ENCODE measurements at regions not wholly inside any gene's neighbourhood (a gene's known extent, or its start where the extent isn't known, plus 50 kb on each side); places are given as distances from the start of the nearest gene placed in this dataset.

DNA sequence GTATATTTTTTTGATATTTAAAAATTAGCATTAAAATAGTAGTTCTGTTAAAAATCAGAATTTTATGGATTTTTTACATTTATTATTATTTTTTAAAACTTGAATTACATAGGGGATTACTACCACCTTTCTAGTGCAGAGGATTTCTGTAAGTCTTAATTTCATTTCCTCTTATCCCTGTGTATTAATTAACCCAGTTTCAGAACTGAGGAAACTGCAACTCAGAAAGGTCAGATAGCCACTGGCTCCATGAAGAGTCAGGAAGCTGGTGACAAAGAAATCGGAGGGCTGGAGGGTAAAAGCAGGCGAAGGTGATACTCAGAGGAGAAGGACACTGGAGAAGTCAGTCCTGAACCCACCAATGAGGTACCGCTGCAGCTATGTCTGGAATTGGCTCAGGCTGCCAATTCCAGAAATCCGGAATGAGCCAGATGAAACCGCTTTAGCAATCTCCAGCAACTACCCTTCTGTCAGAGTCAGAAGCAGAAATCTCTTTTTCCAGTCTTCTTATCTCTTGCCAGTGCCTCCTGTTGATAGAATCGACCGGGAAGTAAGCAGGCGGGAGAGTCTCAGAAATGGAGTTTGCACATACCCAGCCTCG, 308.5 kb downstream of the SV2B start:
- H3K27ac ChIP-seq, result no peak overlapping the region
- ATAC-seq, result peak; percentile 69
- TF ChIP-seq, protein P1, sequence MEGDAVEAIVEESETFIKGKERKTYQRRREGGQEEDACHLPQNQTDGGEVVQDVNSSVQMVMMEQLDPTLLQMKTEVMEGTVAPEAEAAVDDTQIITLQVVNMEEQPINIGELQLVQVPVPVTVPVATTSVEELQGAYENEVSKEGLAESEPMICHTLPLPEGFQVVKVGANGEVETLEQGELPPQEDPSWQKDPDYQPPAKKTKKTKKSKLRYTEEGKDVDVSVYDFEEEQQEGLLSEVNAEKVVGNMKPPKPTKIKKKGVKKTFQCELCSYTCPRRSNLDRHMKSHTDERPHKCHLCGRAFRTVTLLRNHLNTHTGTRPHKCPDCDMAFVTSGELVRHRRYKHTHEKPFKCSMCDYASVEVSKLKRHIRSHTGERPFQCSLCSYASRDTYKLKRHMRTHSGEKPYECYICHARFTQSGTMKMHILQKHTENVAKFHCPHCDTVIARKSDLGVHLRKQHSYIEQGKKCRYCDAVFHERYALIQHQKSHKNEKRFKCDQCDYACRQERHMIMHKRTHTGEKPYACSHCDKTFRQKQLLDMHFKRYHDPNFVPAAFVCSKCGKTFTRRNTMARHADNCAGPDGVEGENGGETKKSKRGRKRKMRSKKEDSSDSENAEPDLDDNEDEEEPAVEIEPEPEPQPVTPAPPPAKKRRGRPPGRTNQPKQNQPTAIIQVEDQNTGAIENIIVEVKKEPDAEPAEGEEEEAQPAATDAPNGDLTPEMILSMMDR (IDR thresholded peaks at IDR 0.05), result no peak

DNA sequence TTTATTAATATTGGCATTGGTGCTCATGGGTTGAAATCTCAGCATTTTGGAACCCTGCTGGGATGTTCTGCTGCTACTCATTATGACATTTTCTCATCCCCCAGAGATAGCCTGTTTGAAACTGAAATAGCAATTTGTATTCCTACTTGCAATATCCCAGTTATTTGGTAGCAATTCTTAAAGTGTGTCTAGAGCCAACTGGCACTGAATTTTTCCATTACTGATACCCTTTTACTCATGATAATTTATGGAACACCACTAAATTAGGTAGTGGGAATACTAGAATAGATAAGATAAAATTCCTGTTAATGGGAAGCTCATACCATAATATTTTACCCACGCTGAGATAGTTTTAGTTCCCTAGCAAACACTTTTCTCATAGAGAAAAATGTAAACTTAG, 309.3 kb downstream of the SV2B start:
- no peak for ATAC-seq
- Histone ChIP-seq H3K36me3 (no peaks in the 10 kb centered on the region), H3K27ac (no peak overlapping the region), H3K9me3 (no peaks in the 10 kb centered on the region), H3K4me3 (no peak overlapping the region), H3K27me3 (no peaks in the 10 kb centered on the region), H3K4me1 (no peaks in the 10 kb centered on the region)
- intact Hi-C loops (cut with DNase I), result no loop called here
- TF ChIP-seq, protein P1 (IDR thresholded peaks at IDR 0.05), result no peak
- DNase-seq, result no peak

More for the DNA sequence above, 308.5 kb downstream of the SV2B start:
- Histone ChIP-seq H3K36me3 (no peaks in the 10 kb centered on the region), H3K27me3 (no peaks in the 10 kb centered on the region), H3K9me3 (no peaks in the 10 kb centered on the region), H3K4me1 (no peaks in the 10 kb centered on the region), H3K4me3 (peak overlapping the region; percentile 24)
- DNase-seq, result no peak
- intact Hi-C loops (cut with DNase I), result no loop called here

- Histone ChIP-seq H3K27me3 (no peaks in the 10 kb centered on the region), H3K4me1 (no peaks in the 10 kb centered on the region), H3K27ac (no peak overlapping the region), H3K36me3 (no peaks in the 10 kb centered on the region), H3K4me3 (no peak overlapping the region), H3K9me3 (no peaks in the 10 kb centered on the region)
- DNase-seq (no peak), ATAC-seq (no peak)
- intact Hi-C loops (cut with DNase I), result no loop called here
- TF ChIP-seq, protein P1 (IDR thresholded peaks at IDR 0.05), result no peak
Observed at GRCh38 chr15:91411586-91411985, 311.5 kb downstream of the SV2B start.

GRCh38 chr15:91412138-91412928, 312.3 kb downstream of the SV2B start:
- intact Hi-C loops (cut with DNase I), result no loop called here
- H3K9me3 ChIP-seq, result no peaks in the 10 kb centered on the region
- TF ChIP-seq, protein P1 (IDR thresholded peaks at IDR 0.05), result no peak
- H3K4me3 ChIP-seq, result no peak overlapping the region
- H3K27me3 ChIP-seq, result no peaks in the 10 kb centered on the region
- no peak overlapping the region for H3K27ac ChIP-seq
- H3K4me1 ChIP-seq, result no peaks in the 10 kb centered on the region
- no peaks in the 10 kb centered on the region for H3K36me3 ChIP-seq
- DNase-seq (no peak), ATAC-seq (peak; percentile 54)

DNA sequence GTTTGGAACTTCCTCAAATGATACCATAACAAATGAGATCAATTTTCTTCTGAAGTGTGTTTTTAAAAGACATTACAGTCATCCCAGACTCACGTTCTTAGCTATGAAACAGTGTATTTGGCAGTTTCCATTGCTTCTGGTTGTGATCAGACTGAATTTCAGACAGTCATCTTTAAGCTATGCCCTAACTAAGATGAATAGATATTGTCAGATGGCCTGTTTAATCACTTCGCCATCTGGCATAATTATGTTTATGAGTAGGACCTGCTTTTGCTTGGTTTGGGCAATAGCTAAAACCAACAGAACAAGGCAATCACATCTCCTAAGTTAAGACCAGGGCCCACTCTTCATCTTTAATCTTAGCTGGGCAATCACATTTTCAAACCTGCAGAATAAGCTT, 313.1 kb downstream of the SV2B start:
- TF ChIP-seq, protein P1 (IDR thresholded peaks at IDR 0.05), result no peak
- no peaks in the 10 kb centered on the region for H3K9me3 ChIP-seq
- H3K4me3 ChIP-seq, result no peak overlapping the region
- no peak overlapping the region for H3K27ac ChIP-seq
- ATAC-seq, result no peak
- H3K36me3 ChIP-seq, result no peaks in the 10 kb centered on the region
- H3K27me3 ChIP-seq, result no peaks in the 10 kb centered on the region
- no peaks in the 10 kb centered on the region for H3K4me1 ChIP-seq
- intact Hi-C loops (cut with DNase I), result no loop called here
- no peak for DNase-seq

Measured in upper lobe of right lung (tissue), 1 donor.